Lower leg skin (tissue), 3 donors: ENCODE measurements at regions not wholly inside any gene's neighbourhood (a gene's known extent, or its start where the extent isn't known, plus 50 kb on each side); places are given as distances from the start of the nearest gene placed in this dataset.

Experiments used
- CTCF ChIP-seq, 3 donors: fragments of 450-650 bp; IDR thresholded peaks; one replicate each; pipeline ENCODE4 v1.5.1; 2016; ENCODE audit warnings: antibody characterized with exemption in 3 of 3, mild to moderate bottlenecking in 3 of 3, moderate library complexity in 2 of 3
- POLR2A ChIP-seq, 2 donors: fragments of 450-650 bp; IDR thresholded peaks; one replicate each; pipeline ENCODE4 v1.6.1; 2016 to 2017; ENCODE audit warnings: antibody characterized with exemption in 2 of 2, mild to moderate bottlenecking in 1 of 2, moderate library complexity in 1 of 2

- TF ChIP-seq CTCF (IDR thresholded peaks at IDR 0.05) (no peak), POLR2A (IDR thresholded peaks at IDR 0.05) (no peak)
These were observed 452.1 kb downstream of the RAP2B start for GRCh38 chr3:153614140-153614539.
